IMR-90 (cell line): ENCODE measurements at regions not wholly inside any gene's neighbourhood (a gene's known extent, or its start where the extent isn't known, plus 50 kb on each side); places are given as distances from the start of the nearest gene placed in this dataset.

ENCODE experiments used
- ATAC-seq: fragments of 200-7000 bp; cut with Tn5 transposase; 2 replicates; pipeline ENCODE4 v1.9.1; 2020; ENCODE audit warnings: low read depth, mild to moderate bottlenecking, moderate library complexity
- BruUV-seq: library from RNA; stranded (reverse); fragments of 400-500 nt; replicated peaks from 2 replicates; lab custom pipeline; 2021; lab: Mats Ljungman, UMichigan
- CTCF ChIA-PET: fragments of 300-600 bp; formaldehyde crosslinking; extraction: SDS; loops from one replicate; lab custom pipeline; 2021; ENCODE audit warnings: antibody characterized with exemption; lab: Yijun Ruan, JAX
- POLR2A ChIA-PET: fragments of 300-600 bp; sonication (Branson Sonifier 250); formaldehyde crosslinking; loops from one replicate; lab custom pipeline; 2022; ENCODE audit warnings: antibody characterized with exemption; ENCODE audit not compliant: unreplicated experiment; lab: Charles Lee
- DNase-seq: peaks from one replicate; pipeline ENCODE4 v3.0.0; 2013
- H2AFZ ChIP-seq: replicated peaks from 2 replicates; pipeline ENCODE3; 2013; ENCODE audit warnings: low read length, mild to moderate bottlenecking; ENCODE audit not compliant: poor library complexity
- H2AK5ac ChIP-seq: 2 replicates; pipeline ENCODE4 v1.6.1; 2013; ENCODE audit warnings: low read depth, low read length, inconsistent platforms
- H2AK9ac ChIP-seq: replicated peaks from 2 replicates; pipeline ENCODE3; 2013; ENCODE audit warnings: mild to moderate bottlenecking, low read depth, low read length, moderate library complexity; ENCODE audit not compliant: poor library complexity
- H2BK120ac ChIP-seq: 2 replicates; pipeline ENCODE4 v1.6.1; 2013; ENCODE audit warnings: low read depth, low read length, inconsistent platforms
- H2BK15ac ChIP-seq: 3 replicates; pipeline ENCODE4 v1.6.1; 2013; ENCODE audit warnings: low read depth, low read length, inconsistent platforms
- H2BK20ac ChIP-seq: 2 replicates; pipeline ENCODE4 v1.6.1; 2013; ENCODE audit warnings: low read depth, mild to moderate bottlenecking, inconsistent platforms, low read length, moderate library complexity
- H2BK5ac ChIP-seq: 2 replicates; pipeline ENCODE4 v1.6.1; 2013; ENCODE audit warnings: mild to moderate bottlenecking, low read depth, low read length, inconsistent platforms; ENCODE audit not compliant: poor library complexity, severe bottlenecking
- H3K14ac ChIP-seq: replicated peaks from 2 replicates; pipeline ENCODE4 v1.6.1; 2013; ENCODE audit warnings: low read depth, low read length, inconsistent platforms
- H3K18ac ChIP-seq: 2 replicates; pipeline ENCODE4 v1.6.1; 2013; ENCODE audit warnings: low read depth, low read length, control low read depth
- H3K23ac ChIP-seq: 2 replicates; pipeline ENCODE4 v1.6.1; 2013; ENCODE audit warnings: low read depth, low read length, inconsistent platforms
- H3K27ac ChIP-seq: 2 replicates; pipeline ENCODE4 v1.5.1; 2013; ENCODE audit warnings: mild to moderate bottlenecking, control low read depth, low read length; ENCODE audit not compliant: insufficient read depth
- H3K27me3 ChIP-seq: 2 replicates; pipeline ENCODE4 v1.6.1; 2013; ENCODE audit warnings: low read length; ENCODE audit not compliant: control insufficient read depth, insufficient read depth
- H3K36me3 ChIP-seq: 2 replicates; pipeline ENCODE4 v1.6.1; 2013; ENCODE audit warnings: low read length, mixed read lengths; ENCODE audit not compliant: control insufficient read depth, insufficient read depth
- H3K4ac ChIP-seq: 2 replicates; pipeline ENCODE4 v1.6.1; 2013; ENCODE audit warnings: low read depth, low read length, inconsistent platforms
- H3K4me1 ChIP-seq: 2 replicates; pipeline ENCODE4 v1.6.1; 2013; ENCODE audit warnings: low read length, mixed read lengths; ENCODE audit not compliant: control insufficient read depth, insufficient read depth
- H3K4me2 ChIP-seq: 2 replicates; pipeline ENCODE4 v1.6.1; 2013; ENCODE audit warnings: low read depth, mild to moderate bottlenecking, control low read depth, low read length, moderate library complexity
- H3K4me3 ChIP-seq: 2 replicates; pipeline ENCODE4 v1.5.1; 2013; ENCODE audit warnings: low read depth, mild to moderate bottlenecking, control low read depth, low read length, moderate library complexity; ENCODE audit not compliant: insufficient read depth
- H3K56ac ChIP-seq: 2 replicates; pipeline ENCODE4 v1.6.1; 2013; ENCODE audit warnings: low read length, inconsistent platforms; ENCODE audit not compliant: insufficient read depth; ENCODE audit errors: extremely low read depth
- H3K79me1 ChIP-seq, 2 experiments: 2 replicates each; pipeline ENCODE4 v1.6.1; 2013; ENCODE audit warnings: low read length in 2 of 2, inconsistent platforms in 1 of 2, low read depth in 1 of 2
- H3K9ac ChIP-seq: 2 replicates; pipeline ENCODE4 v1.6.1; 2013; ENCODE audit warnings: low read depth, low read length, control low read depth
- H3K9me1 ChIP-seq: 2 replicates; pipeline ENCODE4 v1.6.1; 2013; ENCODE audit warnings: low read length, inconsistent platforms; ENCODE audit not compliant: insufficient read depth
- H3K9me3 ChIP-seq: 2 replicates; pipeline ENCODE4 v1.6.1; 2013; ENCODE audit warnings: low read length; ENCODE audit not compliant: control insufficient read depth, insufficient read depth
- H4K20me1 ChIP-seq: 2 replicates; pipeline ENCODE4 v1.6.1; 2013; ENCODE audit warnings: low read length, inconsistent platforms; ENCODE audit not compliant: insufficient read depth
- H4K5ac ChIP-seq: 2 replicates; pipeline ENCODE4 v1.6.1; 2013; ENCODE audit warnings: mild to moderate bottlenecking, low read depth, low read length, control low read depth
- H4K8ac ChIP-seq, 2 experiments: 2 replicates each; pipeline ENCODE4 v1.6.1; 2013; ENCODE audit warnings: low read depth in 2 of 2, low read length in 2 of 2, control low read depth in 1 of 2, inconsistent platforms in 1 of 2
- H4K91ac ChIP-seq: 2 replicates; pipeline ENCODE4 v1.6.1; 2013; ENCODE audit warnings: low read depth, low read length, inconsistent platforms; ENCODE audit not compliant: insufficient read depth
- CEBPB ChIP-seq: IDR thresholded peaks from 2 replicates; pipeline ENCODE4 v1.6.1; 2012; ENCODE audit warnings: low read depth, low read length, improper control_type of control experiment
- CHD1 ChIP-seq: IDR thresholded peaks from 2 replicates; pipeline ENCODE4 v1.6.1; 2012; ENCODE audit warnings: low read depth, low read length, improper control_type of control experiment
- FOS ChIP-seq: fragments of 150-350 bp; IDR thresholded peaks from 2 replicates; pipeline ENCODE4 v1.6.1; 2016; ENCODE audit warnings: low read depth, low read length
- MAFK ChIP-seq: IDR thresholded peaks from 2 replicates; pipeline ENCODE4 v1.6.1; 2012; ENCODE audit warnings: low read depth, low read length, improper control_type of control experiment
- MAZ ChIP-seq: IDR thresholded peaks from 2 replicates; pipeline ENCODE4 v1.6.1; 2012; ENCODE audit warnings: low read depth, mild to moderate bottlenecking, low read length, improper control_type of control experiment, moderate library complexity, borderline replicate concordance
- NFE2L2 ChIP-seq: fragments of 150-350 bp; IDR thresholded peaks from 2 replicates; pipeline ENCODE4 v1.6.1; 2016; ENCODE audit warnings: low read depth, mild to moderate bottlenecking, low read length
- POLR2A ChIP-seq: IDR thresholded peaks from 2 replicates; pipeline ENCODE4 v1.6.1; 2012; ENCODE audit warnings: mild to moderate bottlenecking, low read depth, low read length
- RCOR1 ChIP-seq: IDR thresholded peaks from 2 replicates; pipeline ENCODE4 v1.6.1; 2012; ENCODE audit warnings: mild to moderate bottlenecking, low read length, improper control_type of control experiment; ENCODE audit not compliant: insufficient replicate concordance
- RFX5 ChIP-seq: IDR thresholded peaks from 2 replicates; pipeline ENCODE4 v1.8.0; 2012; ENCODE audit warnings: low read depth, mild to moderate bottlenecking, low read length, moderate library complexity
- SMC3 ChIP-seq: fragments of 150-350 bp; IDR thresholded peaks from 2 replicates; pipeline ENCODE4 v1.6.1; 2016; ENCODE audit warnings: low read depth, mild to moderate bottlenecking, antibody characterized with exemption, low read length, moderate library complexity
- WGBS, 2 experiments: methylation state at CpG; one replicate each; pipeline versions ENCODE4 v1.1.5 to v1.1.7; 2013; ENCODE audit warnings: missing lambda C conversion rate in 2 of 2; ENCODE audit not compliant: insufficient read length in 1 of 2; ENCODE audit errors: extremely low coverage in 2 of 2; 5-methylcytosine and 5-hydroxymethylcytosine counted together
- dilution Hi-C: fragments of 300-500 bp; cut with HindIII; formaldehyde crosslinking; loops from one replicate; pipeline ENCODE4 v1.14.3; 2018; ENCODE audit warnings: low sequenced_read_pairs; ENCODE audit not compliant: unreplicated experiment
- in situ Hi-C: fragments of 300-500 bp; cut with MboI; formaldehyde crosslinking; loops from 3 replicates; pipeline ENCODE4 v1.14.3; 2019; ENCODE audit warnings: low sequenced_read_pairs, inconsistent platforms, mixed read lengths
- intact Hi-C: fragments of 100-400 bp; cut with micrococcal nuclease; formaldehyde crosslinking; loops from 2 replicates; pipeline ENCODE4 v1.10.0; 2022
- TF ChIP-seq, protein P1 (sequence below): fragments of 150-350 bp; IDR thresholded peaks from 2 replicates; pipeline ENCODE4 v1.6.1; 2017; ENCODE audit warnings: mild to moderate bottlenecking, antibody characterized with exemption, low read length, low read depth
- TF ChIP-seq, protein P2 (sequence below): conservative IDR thresholded peaks from 2 replicates; pipeline ENCODE4 v1.5.1; 2012; ENCODE audit warnings: mild to moderate bottlenecking, low read depth, low read length, improper control_type of control experiment
- TF ChIP-seq, protein P3 (sequence below): fragments of 150-350 bp; IDR thresholded peaks from 2 replicates; pipeline ENCODE4 v1.6.1; 2016; ENCODE audit warnings: low read depth, mild to moderate bottlenecking, low read length, moderate library complexity, borderline replicate concordance

DNA sequence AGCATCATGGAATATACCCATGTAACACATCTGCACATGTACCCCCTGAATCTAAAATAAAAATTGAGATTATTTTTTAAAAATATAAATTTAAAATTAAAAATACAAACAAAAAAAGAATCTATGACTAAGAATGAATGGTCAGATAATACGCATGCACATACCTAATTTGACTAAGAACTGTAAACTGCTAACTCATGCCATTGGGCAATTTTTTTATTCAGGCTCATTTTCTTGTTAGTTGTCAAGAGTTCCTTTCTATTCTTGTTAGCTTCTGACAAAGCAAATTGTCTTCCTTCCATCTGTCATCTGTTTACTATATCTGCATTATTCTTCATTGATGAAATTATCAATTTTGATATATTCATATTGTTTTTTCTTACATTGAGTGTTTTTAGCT, 69.5 kb upstream of the HAND1 start:
- POLR2A ChIA-PET = no interaction called here
- no CpG with 5 or more reads among the region's 1 CpG for WGBS, 2 experiments
- Histone ChIP-seq H2AK5ac (no peak overlapping the region), H3K36me3 (no peaks in the 10 kb centered on the region), H4K91ac (no peak overlapping the region), H3K14ac (no peak overlapping the region), H3K79me1 (no peaks in the 10 kb centered on the region), H3K18ac (no peak overlapping the region), H4K20me1 (0 out of 2 replicates have a peak, but pooled peaks cover 3% of the 10 kb centered on the region), H3K9ac (no peak overlapping the region), H3K56ac (no peak overlapping the region), H3K23ac (no peak overlapping the region), H3K9me1 (no peaks in the 10 kb centered on the region), H2BK5ac (no peak overlapping the region), H2AFZ (no peak overlapping the region), H3K4me3 (no peak overlapping the region), H2BK20ac (no peak overlapping the region), H3K27ac (no peak overlapping the region), H3K4me2 (no peak overlapping the region), H2BK15ac (no peak overlapping the region), H2AK9ac (no peak overlapping the region), H3K4me1 (no peaks in the 10 kb centered on the region), H3K4ac (no peak overlapping the region), H4K8ac (no peak overlapping the region), H4K5ac (no peak overlapping the region), H2BK120ac (no peak overlapping the region), H3K27me3 (peaks cover 17% of the 10 kb centered on the region), H3K9me3 (no peaks in the 10 kb centered on the region)
- DNase-seq = no peak
- dilution Hi-C loops (no loop called here), intact Hi-C loops (no loop called here), in situ Hi-C loops (no loop called here)
- BruUV-seq = no TSS peak
- TF ChIP-seq MAFK (no peak), CEBPB (no peak), POLR2A (no peak), SMC3 (no peak), FOS (no peak), CHD1 (no peak), RFX5 (no peak), MAZ (no peak), NFE2L2 (no peak), RCOR1 (no peak)
- TF ChIP-seq, protein P1, sequence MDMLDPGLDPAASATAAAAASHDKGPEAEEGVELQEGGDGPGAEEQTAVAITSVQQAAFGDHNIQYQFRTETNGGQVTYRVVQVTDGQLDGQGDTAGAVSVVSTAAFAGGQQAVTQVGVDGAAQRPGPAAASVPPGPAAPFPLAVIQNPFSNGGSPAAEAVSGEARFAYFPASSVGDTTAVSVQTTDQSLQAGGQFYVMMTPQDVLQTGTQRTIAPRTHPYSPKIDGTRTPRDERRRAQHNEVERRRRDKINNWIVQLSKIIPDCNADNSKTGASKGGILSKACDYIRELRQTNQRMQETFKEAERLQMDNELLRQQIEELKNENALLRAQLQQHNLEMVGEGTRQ = no peak
- TF ChIP-seq, protein P2, sequence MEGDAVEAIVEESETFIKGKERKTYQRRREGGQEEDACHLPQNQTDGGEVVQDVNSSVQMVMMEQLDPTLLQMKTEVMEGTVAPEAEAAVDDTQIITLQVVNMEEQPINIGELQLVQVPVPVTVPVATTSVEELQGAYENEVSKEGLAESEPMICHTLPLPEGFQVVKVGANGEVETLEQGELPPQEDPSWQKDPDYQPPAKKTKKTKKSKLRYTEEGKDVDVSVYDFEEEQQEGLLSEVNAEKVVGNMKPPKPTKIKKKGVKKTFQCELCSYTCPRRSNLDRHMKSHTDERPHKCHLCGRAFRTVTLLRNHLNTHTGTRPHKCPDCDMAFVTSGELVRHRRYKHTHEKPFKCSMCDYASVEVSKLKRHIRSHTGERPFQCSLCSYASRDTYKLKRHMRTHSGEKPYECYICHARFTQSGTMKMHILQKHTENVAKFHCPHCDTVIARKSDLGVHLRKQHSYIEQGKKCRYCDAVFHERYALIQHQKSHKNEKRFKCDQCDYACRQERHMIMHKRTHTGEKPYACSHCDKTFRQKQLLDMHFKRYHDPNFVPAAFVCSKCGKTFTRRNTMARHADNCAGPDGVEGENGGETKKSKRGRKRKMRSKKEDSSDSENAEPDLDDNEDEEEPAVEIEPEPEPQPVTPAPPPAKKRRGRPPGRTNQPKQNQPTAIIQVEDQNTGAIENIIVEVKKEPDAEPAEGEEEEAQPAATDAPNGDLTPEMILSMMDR = no peak
- TF ChIP-seq, protein P3, sequence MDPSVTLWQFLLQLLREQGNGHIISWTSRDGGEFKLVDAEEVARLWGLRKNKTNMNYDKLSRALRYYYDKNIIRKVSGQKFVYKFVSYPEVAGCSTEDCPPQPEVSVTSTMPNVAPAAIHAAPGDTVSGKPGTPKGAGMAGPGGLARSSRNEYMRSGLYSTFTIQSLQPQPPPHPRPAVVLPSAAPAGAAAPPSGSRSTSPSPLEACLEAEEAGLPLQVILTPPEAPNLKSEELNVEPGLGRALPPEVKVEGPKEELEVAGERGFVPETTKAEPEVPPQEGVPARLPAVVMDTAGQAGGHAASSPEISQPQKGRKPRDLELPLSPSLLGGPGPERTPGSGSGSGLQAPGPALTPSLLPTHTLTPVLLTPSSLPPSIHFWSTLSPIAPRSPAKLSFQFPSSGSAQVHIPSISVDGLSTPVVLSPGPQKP = no peak
- ATAC-seq = no peak
- CTCF ChIA-PET = no interaction called here
